BJ (cell line): ENCODE measurements at regions not wholly inside any gene's neighbourhood (a gene's known extent, or its start where the extent isn't known, plus 50 kb on each side); places are given as distances from the start of the nearest gene placed in this dataset.

Source experiments
- CTCF ChIA-PET: fragments of 350-600 bp; formaldehyde crosslinking; extraction: SDS; loops from one replicate; lab custom pipeline; 2021; ENCODE audit warnings: antibody characterized with exemption, inconsistent platforms; lab: Yijun Ruan, JAX
- POLR2A ChIA-PET: fragments of 300-600 bp; sonication (Branson Sonifier 250); formaldehyde crosslinking; extraction: SDS; loops from one replicate; lab custom pipeline; 2021; ENCODE audit warnings: antibody characterized with exemption; lab: Charles Lee
- DNase-seq: peaks from one replicate; pipeline ENCODE4 v3.0.0-alpha.2; 2011; ENCODE audit warnings: low read depth
- H3K27me3 ChIP-seq: 2 replicates; pipeline ENCODE4 v1.6.0; 2011; ENCODE audit warnings: low read length; ENCODE audit not compliant: control insufficient read depth, insufficient read depth
- H3K36me3 ChIP-seq: 2 replicates; pipeline ENCODE4 v1.5.1; 2011; ENCODE audit warnings: low read length; ENCODE audit not compliant: control insufficient read depth, insufficient read depth
- H3K4me3 ChIP-seq: 2 replicates; pipeline ENCODE4 v1.5.1; 2011; ENCODE audit warnings: low read depth, mild to moderate bottlenecking, control low read depth, low read length
- CTCF ChIP-seq: IDR thresholded peaks from 2 replicates; pipeline ENCODE4 v1.5.1; 2011; ENCODE audit warnings: low read depth, mild to moderate bottlenecking, control low read depth, inconsistent platforms, low read length, moderate library complexity; ENCODE audit not compliant: insufficient read depth

- TF ChIP-seq CTCF, result no peak
- no peak overlapping the region for H3K4me3 ChIP-seq
- no peaks in the 10 kb centered on the region for H3K36me3 ChIP-seq
- no peaks in the 10 kb centered on the region for H3K27me3 ChIP-seq
- ChIA-PET CTCF (no interaction called here), POLR2A (no interaction called here)
- DNase-seq, result no peak
Observed at GRCh38 chr12:19991146-19991545, 377.2 kb upstream of the PDE3A start.

- no peak for DNase-seq
- ChIA-PET POLR2A (no interaction called here), CTCF (no interaction called here)
- TF ChIP-seq CTCF, result no peak
- Histone ChIP-seq H3K36me3 (no peaks in the 10 kb centered on the region), H3K27me3 (no peaks in the 10 kb centered on the region), H3K4me3 (no peak overlapping the region)
Observed at GRCh38 chr12:19992311-19992710, 376.0 kb upstream of the PDE3A start.

- TF ChIP-seq CTCF, result peak; percentile 17; the same call in 1 of the 2 replicates
- Histone ChIP-seq H3K27me3 (no peaks in the 10 kb centered on the region), H3K4me3 (no peak overlapping the region), H3K36me3 (no peaks in the 10 kb centered on the region)
- ChIA-PET POLR2A (no interaction called here), CTCF (interaction anchor here (0.6 to 0.7 kb wide), 2 partner anchors 29 to 252 kb away, joined by 3 read pairs; no protein-coding TSS in a partner anchor)
- no peak for DNase-seq
Observed at GRCh38 chr12:19994968-19995367, 373.4 kb upstream of the PDE3A start.

GRCh38 chr12:19997656-19998400 lies 370.5 kb upstream of the PDE3A start:
- ChIA-PET CTCF (interaction anchor here (1.2 kb wide), 2 partner anchors 11 to 194 kb away, joined by 3 to 4 read pairs; no protein-coding TSS in a partner anchor), POLR2A (no interaction called here)
- DNase-seq, result peak; percentile 11
- Histone ChIP-seq H3K4me3 (no peak overlapping the region), H3K27me3 (no peaks in the 10 kb centered on the region), H3K36me3 (no peaks in the 10 kb centered on the region)
- no peak for TF ChIP-seq CTCF

GRCh38 chr12:19998411-19998810 lies 369.9 kb upstream of the PDE3A start:
- Histone ChIP-seq H3K4me3 (no peak overlapping the region), H3K36me3 (no peaks in the 10 kb centered on the region), H3K27me3 (no peaks in the 10 kb centered on the region)
- ChIA-PET POLR2A (no interaction called here), CTCF (interaction anchor here (1.2 kb wide), 2 partner anchors 12 to 193 kb away, joined by 3 to 4 read pairs; no protein-coding TSS in a partner anchor)
- DNase-seq, result no peak
- TF ChIP-seq CTCF, result no peak
